ENCODE measurements at regions not wholly inside any gene's neighbourhood (a gene's known extent, or its start where the extent isn't known, plus 50 kb on each side); places are given as distances from the start of the nearest gene placed in this dataset.
"Not testable (repeated sequence)": the region's sequence is repeated elsewhere in the genome, so short reads cannot be mapped to it uniquely, and the experiment has no call there.

GRCh38 chr5:174793684-174794328 lies 69.4 kb downstream of the MSX2 start:
- peak; percentile 64 for DNase-seq

GRCh38 chr5:174793076-174793475 lies 68.7 kb downstream of the MSX2 start:
- no peak for DNase-seq

GRCh38 chr5:174792265-174792664 lies 67.9 kb downstream of the MSX2 start:
- not testable (repeated sequence) for DNase-seq

- DNase-seq: no peak
These were observed 66.5 kb downstream of the MSX2 start for GRCh38 chr5:174790906-174791305.

- DNase-seq: no peak
These were observed 65.2 kb downstream of the MSX2 start for GRCh38 chr5:174789596-174789995.

GRCh38 chr5:174785120-174785680 lies 60.8 kb downstream of the MSX2 start:
- no peak for DNase-seq

Measured in left kidney (tissue), 1 donor.